OCI-LY1 (cell line): ENCODE measurements at regions not wholly inside any gene's neighbourhood (a gene's known extent, or its start where the extent isn't known, plus 50 kb on each side); places are given as distances from the start of the nearest gene placed in this dataset.

ENCODE experiments used
- H2AFZ ChIP-seq: fragments of 200-600 bp; sonication (generic), shearing (Covaris generic); 2 replicates; pipeline ENCODE4 v1.6.0; 2014; ENCODE audit warnings: antibody characterized with exemption, mild to moderate bottlenecking, low read length
- H3F3A ChIP-seq: fragments of 200-600 bp; sonication (generic), shearing (Covaris generic); 2 replicates; pipeline ENCODE4 v1.6.0; 2014; ENCODE audit warnings: mild to moderate bottlenecking, antibody characterized with exemption, low read length, moderate library complexity; ENCODE audit not compliant: insufficient read depth
- H3K27ac ChIP-seq: fragments of 200-600 bp; sonication (generic); 2 replicates; pipeline ENCODE4 v1.5.1; 2014; ENCODE audit warnings: low read length, mixed run types, mild to moderate bottlenecking, low read depth; ENCODE audit not compliant: poor library complexity, severe bottlenecking
- H3K27me3 ChIP-seq: fragments of 200-600 bp; sonication (generic); 2 replicates; pipeline ENCODE4 v1.6.0; 2014; ENCODE audit warnings: antibody characterized with exemption, mild to moderate bottlenecking, low read length, moderate library complexity; ENCODE audit not compliant: insufficient read depth
- H3K36me3 ChIP-seq: fragments of 200-600 bp; sonication (generic); 2 replicates; pipeline ENCODE4 v1.6.1; 2014; ENCODE audit warnings: mild to moderate bottlenecking, antibody characterized with exemption, low read length, moderate library complexity, mixed read lengths; ENCODE audit not compliant: insufficient read depth
- H3K4me1 ChIP-seq: fragments of 200-600 bp; sonication (generic); 2 replicates; pipeline ENCODE4 v1.5.1; 2014; ENCODE audit warnings: mild to moderate bottlenecking, low read length, moderate library complexity; ENCODE audit not compliant: insufficient read depth, severe bottlenecking
- H3K4me2 ChIP-seq: fragments of 200-600 bp; sonication (generic), shearing (Covaris generic); 2 replicates; pipeline ENCODE4 v1.6.1; 2014; ENCODE audit warnings: low read length
- H3K4me3 ChIP-seq: fragments of 200-600 bp; sonication (generic); 2 replicates; pipeline ENCODE4 v1.5.1; 2014; ENCODE audit warnings: low read length, low read depth, mild to moderate bottlenecking, mixed read lengths; ENCODE audit not compliant: poor library complexity, severe bottlenecking
- H3K79me2 ChIP-seq: fragments of 200-600 bp; shearing (Covaris generic); 2 replicates; pipeline ENCODE4 v1.6.1; 2016; ENCODE audit warnings: mixed run types, low read length, mixed read lengths; ENCODE audit not compliant: insufficient read depth
- H3K9ac ChIP-seq: fragments of 200-600 bp; sonication (generic), shearing (Covaris generic); 2 replicates; pipeline ENCODE4 v1.6.1; 2014; ENCODE audit warnings: mild to moderate bottlenecking, low read length, mixed read lengths
- H3K9me2 ChIP-seq: fragments of 200-600 bp; sonication (generic), shearing (Covaris generic); 2 replicates; pipeline ENCODE4 v1.6.1; 2014; ENCODE audit warnings: low read depth, mild to moderate bottlenecking, low read length, mixed read lengths
- H3K9me3 ChIP-seq: fragments of 200-600 bp; shearing (Covaris generic); 2 replicates; pipeline ENCODE4 v1.6.1; 2014; ENCODE audit warnings: low read length, mixed read lengths
- H4K20me1 ChIP-seq: fragments of 200-600 bp; sonication (generic), shearing (Covaris generic); 2 replicates; pipeline ENCODE4 v1.6.0; 2016; ENCODE audit warnings: mild to moderate bottlenecking, low read length; ENCODE audit not compliant: insufficient read depth
- CTCF ChIP-seq: fragments of 200-600 bp; sonication (generic), shearing (Covaris generic); IDR thresholded peaks from 2 replicates; pipeline ENCODE4 v1.5.1; 2017; ENCODE audit warnings: mild to moderate bottlenecking, antibody characterized with exemption, low read length, moderate library complexity, mixed read lengths
- EZH2 ChIP-seq: fragments of 200-600 bp; sonication (generic), shearing (Covaris generic); IDR thresholded peaks from 2 replicates; pipeline ENCODE4 v1.8.0; 2017; ENCODE audit warnings: borderline replicate concordance, mixed run types, mild to moderate bottlenecking, antibody characterized with exemption, low read length, moderate library complexity, mixed read lengths

DNA sequence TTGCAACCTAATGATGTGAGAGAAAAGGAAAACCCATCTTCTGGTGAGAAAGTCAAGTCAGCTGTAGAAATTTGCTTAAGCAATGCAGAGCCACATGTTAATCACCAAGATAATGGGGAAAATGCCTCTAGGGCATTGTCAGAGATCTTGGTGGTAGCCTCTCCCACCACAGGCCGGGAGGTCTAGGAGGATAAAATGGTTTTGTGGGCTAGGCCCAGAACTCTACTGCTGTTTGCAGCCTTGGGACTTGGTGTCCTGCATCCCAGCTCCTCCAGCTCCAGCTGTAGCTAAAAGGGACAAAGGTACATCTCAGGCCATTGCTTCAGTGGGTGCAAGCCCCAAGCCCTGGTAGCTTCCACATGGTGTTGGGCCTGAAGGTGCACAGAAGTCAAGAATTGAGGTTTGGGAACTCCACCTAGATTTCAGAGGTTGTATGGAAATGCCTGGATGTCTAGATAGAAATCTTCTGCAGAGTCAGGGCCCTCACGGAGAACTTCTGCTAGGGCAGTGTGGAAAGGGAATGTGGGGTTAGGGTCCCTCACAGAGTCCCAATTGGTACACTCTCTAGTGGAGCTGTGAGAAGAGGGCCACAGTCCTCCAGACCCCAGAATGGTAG, 382.2 kb upstream of the KLHL1 start:
- Histone ChIP-seq H3K27ac (no peak overlapping the region), H4K20me1 (no peaks in the 10 kb centered on the region), H3K79me2 (no peaks in the 10 kb centered on the region), H3K9me3 (no peaks in the 10 kb centered on the region), H3F3A (no peaks in the 10 kb centered on the region), H2AFZ (no peak overlapping the region), H3K9me2 (no peaks in the 10 kb centered on the region), H3K4me3 (no peak overlapping the region), H3K36me3 (no peaks in the 10 kb centered on the region), H3K4me1 (no peaks in the 10 kb centered on the region), H3K27me3 (no peaks in the 10 kb centered on the region), H3K9ac (no peak overlapping the region), H3K4me2 (no peak overlapping the region)
- no peak for TF ChIP-seq EZH2
- no peak for TF ChIP-seq CTCF

DNA sequence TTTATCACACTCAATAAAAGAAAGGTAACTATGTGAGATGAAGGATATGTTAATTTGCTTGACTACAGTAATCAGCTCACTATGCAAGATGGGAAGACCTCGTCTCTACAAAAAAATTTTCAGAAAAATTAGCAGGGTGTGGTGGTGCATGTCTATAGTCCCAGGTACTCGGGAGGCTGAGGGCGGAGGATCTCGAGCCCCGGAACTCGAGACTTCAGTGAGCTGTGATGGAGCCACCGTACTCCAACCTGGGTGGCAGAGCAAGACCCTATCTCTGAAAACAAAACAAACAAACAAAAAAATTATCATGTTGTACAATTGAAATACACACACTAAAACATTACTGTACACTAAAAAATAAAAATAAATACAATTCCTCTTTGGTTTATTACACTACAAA, 376.7 kb upstream of the KLHL1 start:
- Histone ChIP-seq H2AFZ (no peak overlapping the region), H3K4me3 (no peak overlapping the region), H3K9ac (no peak overlapping the region), H3K9me3 (no peaks in the 10 kb centered on the region), H3K4me2 (no peak overlapping the region), H3K27ac (no peak overlapping the region), H4K20me1 (no peaks in the 10 kb centered on the region), H3K9me2 (no peaks in the 10 kb centered on the region), H3K27me3 (no peaks in the 10 kb centered on the region), H3K79me2 (no peaks in the 10 kb centered on the region), H3K4me1 (no peaks in the 10 kb centered on the region), H3F3A (no peaks in the 10 kb centered on the region), H3K36me3 (no peaks in the 10 kb centered on the region)
- TF ChIP-seq EZH2 (no peak), CTCF (no peak)

- Histone ChIP-seq H3K4me1 (no peaks in the 10 kb centered on the region), H3F3A (no peaks in the 10 kb centered on the region), H2AFZ (no peak overlapping the region), H3K27me3 (no peaks in the 10 kb centered on the region), H3K9ac (no peak overlapping the region), H3K27ac (no peak overlapping the region), H3K79me2 (no peaks in the 10 kb centered on the region), H3K4me2 (no peak overlapping the region), H3K9me2 (no peaks in the 10 kb centered on the region), H3K36me3 (no peaks in the 10 kb centered on the region), H4K20me1 (no peaks in the 10 kb centered on the region), H3K9me3 (no peaks in the 10 kb centered on the region), H3K4me3 (no peak overlapping the region)
- TF ChIP-seq EZH2 (no peak), CTCF (no peak)
Observed at GRCh38 chr13:70483599-70484276, 375.5 kb upstream of the KLHL1 start.
